GM04504 (cell line): ENCODE measurements at regions not wholly inside any gene's neighbourhood (a gene's known extent, or its start where the extent isn't known, plus 50 kb on each side); places are given as distances from the start of the nearest gene placed in this dataset.
"Not testable (repeated sequence)": the region's sequence is repeated elsewhere in the genome, so short reads cannot be mapped to it uniquely, and the experiment has no call there.

Source experiments
- DNase-seq: peaks from one replicate; pipeline ENCODE4 v3.0.0-alpha.2; 2012; ENCODE audit warnings: low read depth

DNA sequence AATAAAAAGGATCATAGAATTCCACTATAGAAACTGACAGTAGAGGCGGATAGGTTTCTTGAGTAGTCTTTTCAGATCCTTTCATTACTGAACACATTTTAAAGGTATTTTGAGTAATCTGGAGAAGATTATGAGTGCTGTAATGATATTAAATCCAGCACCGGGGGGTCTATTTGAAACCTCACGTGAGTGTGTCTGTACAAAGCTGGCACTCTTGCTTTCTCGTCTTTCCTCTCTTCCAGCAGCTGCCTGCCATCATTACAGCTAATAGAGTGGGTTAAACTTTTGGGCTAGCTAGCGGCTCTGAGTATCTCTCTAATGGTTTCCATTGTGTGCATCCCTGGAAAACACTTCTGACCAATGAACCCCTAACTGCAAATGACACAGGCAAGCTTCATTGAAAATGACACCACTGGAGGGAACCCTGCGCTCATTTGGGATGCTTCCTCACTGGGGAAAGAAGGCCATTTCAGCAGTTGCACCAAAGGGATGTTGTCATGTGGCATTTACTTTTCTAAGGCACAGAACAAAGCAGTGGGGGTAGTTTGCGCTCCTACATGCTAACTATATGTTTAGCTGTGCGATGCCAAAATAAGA is 101.0 kb downstream of the HRH4 start:
- no peak for DNase-seq

DNA sequence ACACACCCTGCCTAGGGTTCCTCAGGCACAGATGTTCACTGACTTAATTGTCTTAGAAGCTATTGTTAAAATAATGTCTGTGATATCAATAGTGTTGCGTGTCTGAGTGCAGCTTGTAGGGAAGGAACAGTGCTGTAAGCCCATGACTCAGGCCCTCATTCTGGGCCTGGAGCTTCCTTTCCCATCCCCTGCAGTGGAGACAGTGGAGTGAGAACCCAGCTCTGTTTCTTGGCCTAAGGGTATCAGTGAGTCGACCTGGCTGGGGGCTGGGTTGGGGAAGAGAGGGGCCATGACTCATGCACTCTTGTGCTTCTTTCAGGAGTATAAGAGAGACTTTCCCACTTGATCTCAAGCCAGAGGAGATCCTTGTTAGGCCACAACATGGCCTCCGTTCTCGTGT is 106.8 kb downstream of the HRH4 start:
- peak; percentile 9 for DNase-seq

DNA sequence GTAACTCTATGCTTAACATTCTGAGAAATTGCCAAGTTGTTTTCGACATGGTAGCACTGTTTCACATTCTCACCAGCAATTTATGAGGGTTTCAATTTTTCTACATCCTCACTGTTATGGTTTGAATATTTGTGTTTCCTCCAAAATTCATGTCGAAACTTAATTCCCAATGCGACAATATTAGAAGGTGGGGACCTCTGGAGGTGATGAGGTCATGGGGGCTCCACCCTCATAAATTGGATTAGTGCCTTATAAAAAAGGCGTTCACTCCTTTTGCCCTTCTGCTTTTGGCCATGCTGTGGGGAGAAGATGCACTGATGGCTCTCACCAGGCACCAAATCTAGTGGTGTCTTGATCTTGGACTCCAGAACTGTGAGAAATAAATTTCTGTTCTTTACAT is 110.3 kb downstream of the HRH4 start:
- DNase-seq, result no peak

- no peak for DNase-seq
Measured at GRCh38 chr18:24582771-24583170, 122.3 kb downstream of the HRH4 start.

DNA sequence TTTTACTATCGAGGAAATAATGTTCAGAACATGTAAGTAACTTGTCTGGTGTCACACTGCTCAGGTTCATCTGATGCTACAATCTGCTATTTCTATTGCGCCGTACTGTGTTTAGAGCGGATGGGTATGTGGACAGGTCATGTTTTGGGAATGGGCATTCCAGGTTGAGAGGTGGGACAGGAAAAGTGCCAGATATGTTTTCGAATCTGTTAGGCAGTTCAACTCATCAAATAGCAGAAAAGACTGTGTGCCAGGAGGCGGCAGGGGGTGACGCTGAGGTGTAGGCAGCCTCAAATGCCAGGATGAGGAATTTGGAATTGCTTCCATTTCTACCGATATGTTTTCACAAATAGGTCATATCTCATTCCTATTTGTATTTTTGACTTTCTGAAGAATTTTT is 123.8 kb downstream of the HRH4 start:
- no peak for DNase-seq

GRCh38 chr18:24584813-24585212 is 124.4 kb downstream of the HRH4 start:
- DNase-seq, result no peak

- DNase-seq, result no peak
Measured at GRCh38 chr18:24585996-24586566, 125.6 kb downstream of the HRH4 start.

DNA sequence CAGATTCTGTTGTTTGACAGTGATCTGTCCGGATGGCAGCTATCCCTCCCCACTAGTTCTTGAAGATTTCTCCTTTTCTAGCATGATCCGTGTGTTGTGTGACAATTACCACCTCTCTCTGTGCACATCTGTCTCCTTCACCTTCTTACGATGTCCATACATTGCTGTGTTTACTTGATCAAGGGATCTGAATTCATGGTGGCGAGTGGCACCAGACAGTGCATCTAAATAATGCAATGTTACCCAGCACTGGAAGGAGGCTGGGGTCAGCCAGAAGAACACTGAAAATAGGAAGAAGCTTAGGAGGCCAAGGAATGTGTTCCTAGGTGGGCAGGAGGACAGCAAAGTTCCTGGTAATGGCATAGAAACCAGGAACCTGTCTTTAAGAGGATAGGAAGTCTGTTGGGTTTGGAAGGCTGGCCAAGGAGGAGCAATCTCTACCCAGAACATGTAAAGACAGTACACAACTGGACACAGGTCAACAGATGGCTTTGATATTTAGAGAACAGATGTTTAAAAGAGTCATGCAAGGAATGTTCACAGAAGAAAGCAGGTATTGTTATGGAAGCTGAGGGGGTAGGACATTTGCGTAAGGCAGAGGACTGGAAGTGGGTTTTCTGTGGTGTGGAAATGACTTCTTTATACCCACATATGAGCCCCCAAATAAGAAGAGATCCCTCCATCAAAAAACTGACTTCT is 126.4 kb downstream of the HRH4 start:
- DNase-seq, result no peak

- no peak for DNase-seq
Measured at GRCh38 chr18:24588440-24588839, 128.0 kb downstream of the HRH4 start.

- DNase-seq, result no peak
Measured at GRCh38 chr18:24590946-24591345, 130.5 kb downstream of the HRH4 start.

GRCh38 chr18:24593401-24593800 is 133.0 kb downstream of the HRH4 start:
- no peak for DNase-seq

GRCh38 chr18:24593886-24594285 is 133.4 kb downstream of the HRH4 start:
- DNase-seq, result no peak

DNA sequence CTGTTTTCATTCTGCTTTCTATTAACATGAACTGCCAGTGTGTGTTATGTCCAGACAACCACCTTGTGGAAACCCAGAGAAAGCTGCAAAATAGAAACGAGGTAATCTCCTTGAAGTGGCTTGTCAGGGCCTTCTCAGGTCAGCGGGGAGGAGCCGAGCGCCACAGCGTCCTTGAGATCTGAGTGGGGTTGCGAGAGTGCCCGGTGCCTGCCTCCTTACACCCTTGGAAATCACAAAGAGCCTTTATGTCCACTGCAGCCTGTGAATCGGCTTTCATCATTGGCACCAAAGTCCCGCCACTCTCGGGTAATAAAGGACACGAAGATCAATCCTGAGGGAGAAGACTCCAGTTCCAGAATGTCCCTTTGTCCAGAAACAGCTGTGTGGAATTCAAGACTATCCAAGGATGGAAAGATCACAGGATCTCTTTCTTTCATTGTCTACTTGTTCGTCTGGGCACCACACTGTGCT is 135.2 kb downstream of the HRH4 start:
- no peak for DNase-seq

DNA sequence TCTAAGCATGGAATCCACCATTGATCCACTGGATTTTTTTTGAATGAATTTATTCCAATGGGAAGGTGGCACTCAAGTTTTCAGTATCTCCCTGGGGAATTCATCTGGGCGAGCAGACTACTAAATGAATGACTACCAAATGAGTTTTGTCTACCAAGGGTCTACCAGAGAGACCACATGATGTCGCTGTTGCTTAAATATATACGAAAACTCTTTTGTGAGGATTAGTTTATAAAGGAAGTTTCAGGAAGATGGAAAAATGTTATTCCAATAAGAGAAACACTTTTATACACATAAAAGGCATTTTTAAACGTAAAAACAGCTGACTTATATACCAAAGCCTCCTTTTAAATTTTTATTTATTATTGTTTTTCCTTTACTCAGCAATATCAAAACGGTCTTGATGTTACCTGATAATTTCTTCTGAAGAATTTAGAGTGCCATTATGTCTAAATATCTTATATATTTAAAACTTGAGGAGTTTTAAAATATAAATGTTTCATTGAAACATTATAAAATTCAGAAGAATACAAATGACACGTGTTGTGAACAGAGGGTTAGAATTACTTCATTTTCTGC is 139.7 kb downstream of the HRH4 start:
- DNase-seq, result peak; percentile 35

DNA sequence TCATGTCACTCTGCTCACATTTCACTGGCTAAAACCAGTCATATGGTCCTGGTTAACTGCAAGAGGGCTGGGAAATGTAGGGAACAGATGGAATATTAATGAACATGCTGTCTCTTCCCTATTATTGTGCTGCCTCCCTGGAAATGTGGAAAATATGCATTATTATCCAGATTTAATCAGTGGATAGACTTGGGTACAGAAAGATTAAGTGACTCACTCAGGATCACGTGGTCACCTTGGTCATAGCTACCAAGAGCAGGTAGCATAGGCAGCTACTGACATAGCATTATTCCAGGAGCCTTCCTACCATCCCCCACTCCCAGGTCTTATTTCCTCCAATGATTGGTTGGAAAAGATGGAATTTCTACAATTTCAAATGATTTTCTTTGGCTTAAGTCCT is 141.1 kb downstream of the HRH4 start:
- no peak for DNase-seq

DNA sequence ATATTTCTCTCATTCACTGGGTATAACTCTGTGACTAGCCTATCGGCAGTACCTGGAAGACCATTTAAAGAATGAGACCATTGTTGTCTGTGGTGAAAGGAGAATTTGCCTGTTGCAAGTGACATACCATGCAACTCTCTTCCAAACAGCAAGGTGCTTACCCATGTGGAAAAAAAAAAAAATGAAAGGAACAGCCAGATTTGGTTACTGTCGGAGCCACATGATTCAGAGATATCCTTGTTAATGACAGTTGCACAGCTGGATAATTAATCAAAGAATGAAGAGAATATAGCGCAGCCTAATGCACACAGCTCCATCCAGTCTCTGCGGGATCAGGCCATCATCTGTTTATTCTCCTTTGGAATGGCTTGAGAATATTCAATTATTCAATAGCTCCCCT is 141.8 kb downstream of the HRH4 start:
- no peak for DNase-seq

DNA sequence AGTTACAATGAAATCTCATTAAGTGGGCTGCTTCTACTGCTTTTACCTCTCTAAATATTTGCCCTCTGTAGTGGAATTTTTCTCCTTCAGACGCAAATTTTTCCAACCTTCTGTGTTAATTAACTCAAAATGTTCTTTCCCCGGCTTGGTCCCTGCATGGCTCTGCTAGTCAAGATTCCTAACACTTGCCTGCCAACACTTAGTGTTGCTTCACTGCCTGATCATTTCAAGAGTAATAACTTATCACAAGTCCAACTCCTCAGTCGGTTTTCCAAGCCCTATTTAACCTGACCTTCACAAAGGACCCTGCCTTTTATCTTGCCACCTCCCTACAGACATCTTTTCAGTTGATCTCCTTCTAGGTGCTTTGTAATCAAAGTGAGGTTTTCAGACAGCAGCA is 142.7 kb downstream of the HRH4 start:
- no peak for DNase-seq

- DNase-seq, result no peak
Measured at GRCh38 chr18:24605444-24605843, 145.0 kb downstream of the HRH4 start.

- no peak for DNase-seq
Measured at GRCh38 chr18:24609254-24609653, 148.8 kb downstream of the HRH4 start.

GRCh38 chr18:24611075-24611474 is 150.6 kb downstream of the HRH4 start:
- DNase-seq, result no peak

DNA sequence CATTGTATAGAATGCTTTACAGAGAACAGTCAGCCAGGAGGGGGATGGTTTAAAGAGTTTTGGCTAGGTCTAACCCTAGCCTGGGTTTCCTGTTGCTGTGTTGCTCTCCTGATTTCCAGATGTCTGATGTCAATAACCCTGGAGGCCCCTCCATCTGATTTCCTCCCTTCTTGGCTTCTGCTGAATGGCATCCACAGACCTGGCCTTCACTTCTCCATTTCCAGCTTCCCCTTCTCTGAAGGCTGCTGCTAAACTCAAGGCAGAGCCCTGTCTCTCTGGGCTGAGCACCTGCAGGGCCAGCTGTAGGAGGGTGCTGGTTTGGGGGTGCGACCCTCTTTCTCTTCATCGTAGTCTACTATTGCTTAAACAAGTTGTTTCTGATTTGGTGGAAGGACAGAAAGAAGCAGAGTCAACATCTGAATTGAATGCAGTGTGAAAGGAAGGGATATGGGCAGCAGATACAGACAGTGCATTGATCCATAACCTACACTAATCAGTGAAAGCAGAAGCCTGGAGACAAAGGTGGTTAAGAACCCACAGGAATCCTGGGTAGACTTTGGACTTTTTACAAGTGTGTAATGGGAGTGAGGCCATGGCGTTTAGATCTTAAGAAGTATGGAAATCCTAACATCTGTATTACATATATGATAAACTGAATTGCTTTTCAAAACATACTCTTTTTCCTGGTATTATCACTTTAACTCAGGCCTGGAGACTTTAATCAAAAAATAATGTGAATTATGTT is 153.6 kb downstream of the HRH4 start:
- no peak for DNase-seq

- DNase-seq, result no peak
Measured at GRCh38 chr18:24616653-24617052, 156.2 kb downstream of the HRH4 start.

GRCh38 chr18:24624421-24624820 is 164.0 kb downstream of the HRH4 start:
- not testable (repeated sequence) for DNase-seq
